Activated T-cell treated with anti-CD3 and anti-CD28 coated beads, Interleukin-2, amount 50 U/mL, for 24 hours (primary cell): ENCODE measurements at regions not wholly inside any gene's neighbourhood (a gene's known extent, or its start where the extent isn't known, plus 50 kb on each side); places are given as distances from the start of the nearest gene placed in this dataset.

Experiments used
- DNase-seq: peaks from one replicate; pipeline ENCODE4 v3.0.0-alpha.2; 2020
- H3K27ac Mint-ChIP-seq: 2 replicates; pipeline ENCODE4 v1.8.0; 2020; ENCODE audit warnings: mild to moderate bottlenecking, mixed read lengths
- H3K27me3 Mint-ChIP-seq: 2 replicates; pipeline ENCODE4 v1.8.0; 2020; ENCODE audit warnings: mixed read lengths
- H3K36me3 Mint-ChIP-seq: 2 replicates; pipeline ENCODE4 v1.8.0; 2020; ENCODE audit warnings: low read depth, mixed read lengths
- H3K4me1 Mint-ChIP-seq: 2 replicates; pipeline ENCODE4 v1.8.0; 2020; ENCODE audit warnings: low read depth, mixed read lengths
- H3K4me3 Mint-ChIP-seq: 2 replicates; pipeline ENCODE4 v1.8.0; 2020; ENCODE audit warnings: mild to moderate bottlenecking, moderate library complexity, mixed read lengths
- H3K9me3 Mint-ChIP-seq: 2 replicates; pipeline ENCODE4 v1.8.0; 2020; ENCODE audit warnings: mixed read lengths

DNA sequence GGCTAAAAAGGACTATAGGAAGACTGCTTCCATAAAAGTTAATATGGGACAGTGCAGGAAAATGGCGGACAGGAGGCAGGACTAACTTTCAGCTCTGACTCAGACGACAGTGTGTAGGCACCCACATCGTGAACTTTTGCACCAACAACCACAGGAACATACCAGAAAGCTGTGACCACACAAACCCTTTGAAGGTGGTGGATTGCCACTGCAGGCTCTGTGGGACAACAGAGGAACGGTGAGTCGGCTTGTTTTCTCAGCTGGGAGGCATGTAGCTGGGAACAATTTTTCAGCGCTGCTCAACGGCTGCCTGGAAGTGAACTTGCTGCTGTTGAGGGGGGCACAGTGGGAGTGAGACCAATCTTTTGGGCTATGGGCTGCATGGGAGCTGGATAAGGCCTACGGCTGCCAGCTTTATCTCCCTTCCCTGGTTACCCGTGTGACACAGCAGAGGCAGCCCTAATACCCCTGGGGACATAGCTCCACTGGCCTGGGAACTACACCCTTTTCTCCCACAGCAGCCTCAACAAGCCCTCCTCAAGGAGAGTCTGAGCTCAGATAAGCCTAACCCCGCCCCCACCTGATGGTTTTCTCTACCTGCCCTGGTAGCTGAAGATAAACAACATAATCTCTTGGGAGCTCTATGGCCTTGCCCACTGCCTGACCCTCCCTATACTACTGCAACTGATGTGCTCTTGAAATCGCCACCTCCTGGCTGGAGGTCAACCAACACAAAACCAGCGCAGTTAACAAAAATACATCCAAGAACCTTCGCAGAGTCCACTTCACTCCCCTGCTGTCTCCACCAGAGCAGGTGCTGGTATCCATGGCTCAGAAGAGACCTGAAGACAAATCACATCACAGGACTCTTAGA lies 1537.0 kb downstream of the C4orf33 start:
- no peaks in the 10 kb centered on the region for H3K36me3 Mint-ChIP-seq
- no peak overlapping the region for H3K27ac Mint-ChIP-seq
- H3K4me3 Mint-ChIP-seq, result no peak overlapping the region
- H3K27me3 Mint-ChIP-seq, result no peaks in the 10 kb centered on the region
- DNase-seq, result no peak
- no peaks in the 10 kb centered on the region for H3K4me1 Mint-ChIP-seq
- peaks cover 9% of the 10 kb centered on the region for H3K9me3 Mint-ChIP-seq

DNA sequence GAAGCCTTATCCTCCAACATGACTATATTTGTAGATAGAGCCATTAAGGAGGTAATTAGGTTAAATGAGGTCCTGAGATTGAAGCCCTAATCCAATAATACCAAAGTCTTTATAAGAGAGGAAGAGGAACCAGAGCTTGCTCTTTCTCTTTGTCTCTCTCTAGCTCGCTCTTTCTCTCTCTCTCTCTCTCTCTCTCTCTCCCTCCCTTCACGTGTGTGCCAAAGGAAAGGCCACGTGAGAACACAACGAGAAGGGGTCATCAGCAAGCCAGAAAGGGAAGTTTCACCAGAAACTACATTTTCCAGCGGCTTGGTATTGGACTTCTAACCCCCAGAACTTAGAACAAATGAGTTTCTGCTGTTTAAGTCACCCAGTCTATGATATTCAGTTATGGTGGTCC lies 1540.5 kb downstream of the C4orf33 start:
- Mint-ChIP-seq H3K4me1 (no peaks in the 10 kb centered on the region), H3K27ac (no peak overlapping the region), H3K36me3 (no peaks in the 10 kb centered on the region), H3K9me3 (peaks cover 7% of the 10 kb centered on the region), H3K27me3 (no peaks in the 10 kb centered on the region), H3K4me3 (no peak overlapping the region)
- no peak for DNase-seq

DNA sequence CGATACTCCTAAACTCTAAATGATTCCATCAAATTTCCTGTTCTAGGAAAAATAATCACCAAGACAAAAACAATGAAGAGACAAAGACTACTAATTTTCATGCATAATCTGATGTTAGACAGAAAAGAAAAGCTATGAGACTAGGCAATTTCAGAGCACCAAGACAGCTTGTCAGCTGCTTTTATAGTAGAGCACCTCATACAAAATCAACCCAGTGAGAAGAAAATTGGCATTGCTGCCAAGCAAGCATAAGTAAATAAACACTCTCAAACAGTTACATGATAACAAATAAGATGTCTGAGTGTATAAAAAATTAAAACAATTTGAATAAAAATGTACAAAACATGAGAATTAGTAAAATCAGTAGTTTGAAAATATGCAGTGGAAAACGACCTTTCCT lies 1544.6 kb downstream of the C4orf33 start:
- Mint-ChIP-seq H3K27me3 (no peaks in the 10 kb centered on the region), H3K9me3 (peaks cover 5% of the 10 kb centered on the region), H3K4me3 (no peak overlapping the region), H3K36me3 (no peaks in the 10 kb centered on the region), H3K4me1 (no peaks in the 10 kb centered on the region), H3K27ac (no peak overlapping the region)
- DNase-seq, result no peak

DNA sequence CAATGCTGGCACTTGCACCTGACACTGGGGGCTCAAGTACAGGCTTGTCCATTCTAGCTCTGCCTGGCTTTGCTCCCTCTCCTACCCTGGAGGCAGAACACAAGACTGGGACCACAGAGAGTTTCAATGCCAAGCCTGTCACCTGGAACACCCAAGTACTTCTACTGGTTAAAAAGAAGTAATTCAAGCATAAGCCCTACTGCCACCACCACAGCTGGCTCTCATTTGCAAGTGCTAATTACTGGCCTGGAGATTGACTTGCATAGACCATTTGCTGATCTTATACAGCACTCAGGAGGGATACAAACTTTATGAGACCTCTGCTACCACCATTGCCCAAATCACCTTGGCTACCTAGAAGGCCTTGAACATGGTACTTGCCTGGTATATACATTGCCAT lies 1550.9 kb downstream of the C4orf33 start:
- DNase-seq, result no peak
- Mint-ChIP-seq H3K27me3 (no peaks in the 10 kb centered on the region), H3K9me3 (peaks cover 15% of the 10 kb centered on the region), H3K36me3 (no peaks in the 10 kb centered on the region), H3K4me1 (no peaks in the 10 kb centered on the region), H3K27ac (no peak overlapping the region), H3K4me3 (no peak overlapping the region)

DNA sequence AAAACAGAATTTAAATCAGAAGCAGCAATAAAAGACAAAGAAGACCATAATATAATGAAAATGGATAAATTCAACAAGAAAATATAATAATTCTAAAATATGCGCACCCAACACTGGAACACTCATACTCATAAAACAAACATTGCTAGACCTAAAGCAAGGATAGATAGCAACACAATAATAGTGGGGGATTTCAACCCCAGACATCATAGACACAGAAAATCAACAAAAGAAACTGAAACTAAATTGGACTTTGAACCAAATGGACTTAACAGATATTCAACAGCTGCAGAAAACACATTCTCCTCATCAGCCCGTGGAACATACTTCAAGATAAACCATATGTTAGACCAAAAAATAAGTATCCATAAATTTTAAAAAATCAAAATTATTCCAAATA lies 1552.6 kb downstream of the C4orf33 start:
- H3K27ac Mint-ChIP-seq, result no peak overlapping the region
- no peak for DNase-seq
- H3K36me3 Mint-ChIP-seq, result no peaks in the 10 kb centered on the region
- H3K9me3 Mint-ChIP-seq, result peaks cover 18% of the 10 kb centered on the region
- no peaks in the 10 kb centered on the region for H3K4me1 Mint-ChIP-seq
- no peak overlapping the region for H3K4me3 Mint-ChIP-seq
- H3K27me3 Mint-ChIP-seq, result no peaks in the 10 kb centered on the region

DNA sequence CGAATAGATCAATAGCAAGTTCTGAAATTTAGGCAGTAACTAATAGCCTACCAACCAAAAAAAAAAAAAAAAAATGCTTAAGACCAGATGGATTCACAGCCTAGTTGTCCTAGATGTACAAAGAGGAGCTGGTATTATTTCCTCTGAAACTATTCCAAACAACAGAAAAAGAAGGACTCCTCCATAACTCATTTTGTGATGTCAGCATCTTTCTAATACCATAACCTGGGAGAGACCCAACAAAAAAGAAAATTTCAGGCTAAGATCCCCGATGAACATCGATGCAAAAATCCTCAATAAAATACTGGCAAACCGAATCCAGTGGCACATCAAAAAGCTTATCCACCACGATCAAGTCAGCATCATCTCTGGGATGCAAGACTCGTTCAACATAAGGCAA lies 1557.9 kb downstream of the C4orf33 start:
- H3K27ac Mint-ChIP-seq, result no peak overlapping the region
- H3K4me3 Mint-ChIP-seq, result no peak overlapping the region
- no peaks in the 10 kb centered on the region for H3K27me3 Mint-ChIP-seq
- H3K4me1 Mint-ChIP-seq, result no peaks in the 10 kb centered on the region
- peaks cover 27% of the 10 kb centered on the region for H3K9me3 Mint-ChIP-seq
- H3K36me3 Mint-ChIP-seq, result no peaks in the 10 kb centered on the region
- no peak for DNase-seq

DNA sequence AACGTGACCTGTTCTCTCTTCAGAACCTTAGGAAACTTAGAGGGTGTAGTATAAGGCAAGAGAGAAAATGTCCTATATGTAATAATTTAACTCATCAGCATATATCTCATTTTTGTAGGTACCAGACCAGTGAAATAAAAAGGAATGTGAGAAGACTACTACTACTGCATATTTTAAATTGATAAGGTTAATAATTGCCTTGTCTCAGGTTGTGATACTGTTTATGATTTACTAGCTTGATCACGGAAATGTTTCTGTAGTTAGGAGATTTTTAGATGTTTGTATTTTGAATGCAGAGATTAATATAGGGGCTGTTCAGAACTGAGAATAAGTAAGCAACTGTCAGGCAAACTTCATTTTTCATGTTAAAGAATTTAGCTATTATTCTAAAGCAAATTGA lies 1563.4 kb downstream of the C4orf33 start:
- no peaks in the 10 kb centered on the region for H3K36me3 Mint-ChIP-seq
- H3K4me1 Mint-ChIP-seq, result no peaks in the 10 kb centered on the region
- no peak overlapping the region for H3K27ac Mint-ChIP-seq
- no peak for DNase-seq
- no peaks in the 10 kb centered on the region for H3K27me3 Mint-ChIP-seq
- H3K9me3 Mint-ChIP-seq, result peaks cover 10% of the 10 kb centered on the region
- no peak overlapping the region for H3K4me3 Mint-ChIP-seq

DNA sequence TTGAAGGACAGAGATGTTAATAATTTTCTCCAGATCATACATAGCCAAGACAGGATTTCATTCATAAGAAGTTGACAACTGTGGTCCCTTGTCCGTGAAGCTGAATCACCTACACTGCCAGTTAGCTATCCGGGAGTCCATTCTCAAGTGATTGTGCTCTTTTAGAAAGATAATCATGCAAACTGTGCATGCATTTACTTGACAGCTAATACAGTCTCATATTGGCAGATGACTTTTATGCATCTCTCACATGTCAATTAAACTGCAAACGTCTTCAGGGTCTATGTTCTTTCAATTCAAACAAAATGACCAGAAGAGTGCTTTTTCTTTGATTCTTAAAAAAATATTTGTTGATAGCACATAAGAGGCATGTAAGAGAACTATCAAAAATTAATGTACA lies 1572.9 kb downstream of the C4orf33 start:
- no peak for DNase-seq
- peaks cover 4% of the 10 kb centered on the region for H3K9me3 Mint-ChIP-seq
- H3K36me3 Mint-ChIP-seq, result no peaks in the 10 kb centered on the region
- H3K4me1 Mint-ChIP-seq, result no peaks in the 10 kb centered on the region
- H3K27ac Mint-ChIP-seq, result no peak overlapping the region
- H3K4me3 Mint-ChIP-seq, result no peak overlapping the region
- no peaks in the 10 kb centered on the region for H3K27me3 Mint-ChIP-seq

DNA sequence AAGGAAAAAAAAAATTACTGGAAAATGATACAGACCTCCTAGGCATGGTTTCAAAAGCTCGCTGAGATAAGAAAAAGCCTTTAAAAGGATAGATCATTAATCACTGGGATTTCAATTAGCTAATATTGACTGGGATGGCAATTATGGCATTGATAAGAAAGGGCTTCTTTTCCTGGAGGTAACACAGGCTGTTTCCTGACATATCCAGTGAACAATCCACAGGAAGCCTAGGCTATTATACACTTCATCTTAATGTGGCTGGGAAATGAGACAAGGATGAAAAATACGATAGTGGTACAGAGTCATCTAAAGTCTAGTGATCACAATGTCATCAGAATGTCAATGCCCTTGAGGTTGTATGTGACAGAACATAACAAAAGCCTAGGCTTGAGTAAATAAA lies 1579.3 kb downstream of the C4orf33 start:
- H3K27me3 Mint-ChIP-seq, result no peaks in the 10 kb centered on the region
- H3K9me3 Mint-ChIP-seq, result peaks cover 4% of the 10 kb centered on the region
- no peak for DNase-seq
- H3K36me3 Mint-ChIP-seq, result no peaks in the 10 kb centered on the region
- no peaks in the 10 kb centered on the region for H3K4me1 Mint-ChIP-seq
- H3K27ac Mint-ChIP-seq, result no peak overlapping the region
- no peak overlapping the region for H3K4me3 Mint-ChIP-seq

DNA sequence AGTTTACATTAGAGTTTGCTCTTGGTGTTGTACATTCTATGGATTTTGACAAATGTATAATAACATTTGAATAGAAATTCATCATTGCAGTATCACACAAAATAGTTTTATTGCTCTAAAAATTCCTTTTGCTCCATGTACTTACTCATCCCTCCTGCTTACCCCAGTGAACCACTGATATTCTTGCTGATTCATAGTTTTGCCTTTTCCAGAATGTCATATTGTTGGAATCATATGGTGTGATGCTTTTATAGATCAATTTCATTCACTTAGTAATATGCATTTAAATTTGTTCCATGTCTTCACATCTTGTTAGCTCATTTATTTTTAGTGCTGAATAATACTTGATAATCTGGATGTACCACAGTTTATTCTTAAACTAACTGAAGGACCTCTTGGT lies 1593.2 kb downstream of the C4orf33 start:
- Mint-ChIP-seq H3K36me3 (no peaks in the 10 kb centered on the region), H3K9me3 (peaks cover 8% of the 10 kb centered on the region), H3K27me3 (no peaks in the 10 kb centered on the region), H3K4me3 (no peak overlapping the region), H3K27ac (no peak overlapping the region), H3K4me1 (no peaks in the 10 kb centered on the region)
- DNase-seq, result no peak

DNA sequence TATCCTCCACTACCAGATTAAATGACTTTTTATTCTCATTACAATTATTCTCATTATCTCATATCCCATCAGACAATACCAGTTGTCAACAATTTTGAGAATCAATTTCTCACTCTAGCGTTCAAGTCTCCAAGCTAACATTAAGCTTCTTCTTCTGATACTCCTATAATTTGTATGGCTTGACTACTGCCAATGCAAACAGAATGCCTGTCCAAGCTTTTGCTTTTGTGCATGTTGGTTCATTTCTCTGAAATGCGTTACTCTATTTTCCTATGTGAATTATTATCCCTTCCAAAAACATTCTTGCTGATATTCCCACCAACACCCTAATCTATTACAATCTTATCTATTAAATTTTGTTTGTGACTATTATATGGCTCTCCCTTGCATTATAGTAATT lies 1602.3 kb downstream of the C4orf33 start:
- Mint-ChIP-seq H3K27ac (no peak overlapping the region), H3K27me3 (no peaks in the 10 kb centered on the region), H3K4me3 (no peak overlapping the region), H3K36me3 (no peaks in the 10 kb centered on the region), H3K9me3 (no peaks in the 10 kb centered on the region), H3K4me1 (no peaks in the 10 kb centered on the region)
- no peak for DNase-seq

DNA sequence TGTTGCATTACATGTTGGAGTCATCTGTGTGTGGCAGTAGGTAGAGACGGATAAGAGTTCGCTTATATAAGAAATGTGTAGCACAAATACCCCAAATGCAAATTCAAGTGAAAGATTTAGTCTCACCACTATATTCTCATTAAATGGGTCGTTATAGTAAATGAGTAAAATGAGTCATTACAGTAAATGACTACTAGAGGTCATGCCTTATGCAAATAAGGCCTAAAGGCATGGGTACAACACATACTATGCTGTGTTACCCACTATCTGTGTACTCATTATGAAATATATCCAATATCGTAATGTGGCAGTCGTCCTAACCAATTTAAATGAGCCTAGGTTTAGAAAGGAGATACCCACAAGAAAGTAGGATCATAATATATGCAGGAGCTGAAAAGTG lies 1603.1 kb downstream of the C4orf33 start:
- H3K27ac Mint-ChIP-seq, result no peak overlapping the region
- no peak overlapping the region for H3K4me3 Mint-ChIP-seq
- peaks cover 3% of the 10 kb centered on the region for H3K9me3 Mint-ChIP-seq
- no peaks in the 10 kb centered on the region for H3K4me1 Mint-ChIP-seq
- H3K27me3 Mint-ChIP-seq, result no peaks in the 10 kb centered on the region
- H3K36me3 Mint-ChIP-seq, result no peaks in the 10 kb centered on the region
- no peak for DNase-seq

DNA sequence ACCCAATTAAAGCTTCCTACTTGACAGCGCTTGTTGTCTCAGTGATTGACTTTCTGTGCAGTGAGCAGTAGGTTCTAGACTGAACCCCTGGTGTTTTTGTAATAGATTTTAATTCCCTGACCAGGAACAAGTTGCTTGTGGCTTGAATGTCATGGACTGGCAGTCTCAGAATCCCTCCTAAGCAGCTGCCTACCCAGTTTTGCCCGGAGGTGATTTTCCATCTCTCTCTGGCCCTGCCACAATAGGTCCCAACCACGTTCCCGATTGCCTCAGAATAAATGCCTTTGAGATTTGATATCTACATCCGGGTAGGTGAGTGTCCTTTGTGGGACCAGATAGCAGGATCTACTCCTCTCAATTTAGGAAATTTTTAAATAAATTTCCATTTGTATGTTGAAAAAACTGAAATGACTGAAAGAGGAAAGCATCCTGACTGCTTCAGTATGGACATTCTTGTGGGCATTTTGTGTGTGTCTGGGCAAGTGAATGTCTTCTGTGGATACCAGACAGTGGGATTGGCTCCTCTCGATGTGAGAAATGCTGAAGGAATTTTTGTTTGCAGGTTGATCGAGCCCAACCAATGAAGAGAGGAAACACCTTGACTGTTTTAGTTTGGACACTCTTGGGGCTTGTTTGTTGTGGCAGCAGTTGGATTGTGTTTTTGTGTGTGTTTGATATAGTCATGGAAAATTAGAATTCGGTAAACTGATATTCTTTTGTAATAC lies 1607.4 kb downstream of the C4orf33 start:
- Mint-ChIP-seq H3K27me3 (no peaks in the 10 kb centered on the region), H3K9me3 (peaks cover 13% of the 10 kb centered on the region), H3K36me3 (no peaks in the 10 kb centered on the region), H3K4me3 (no peak overlapping the region), H3K4me1 (no peaks in the 10 kb centered on the region), H3K27ac (no peak overlapping the region)
- no peak for DNase-seq

DNA sequence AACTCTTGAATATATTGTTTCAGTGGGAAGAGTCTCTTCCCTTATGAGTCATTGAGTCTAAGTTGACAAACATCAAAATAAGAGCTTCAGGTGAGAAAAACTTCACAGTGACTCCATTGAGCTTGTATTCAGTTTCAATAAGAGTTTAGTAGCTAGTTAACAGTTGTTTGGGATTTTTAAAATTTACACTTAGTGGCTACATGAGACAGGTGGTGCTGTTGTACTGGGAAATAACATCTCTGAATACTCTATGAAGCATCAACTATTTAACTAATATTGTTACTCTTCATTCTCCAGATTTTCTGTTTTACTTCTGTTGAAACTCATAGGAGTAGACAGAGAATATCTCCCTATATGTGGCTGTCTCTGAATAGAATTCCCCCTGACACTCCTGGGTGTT lies 1609.1 kb downstream of the C4orf33 start:
- no peaks in the 10 kb centered on the region for H3K27me3 Mint-ChIP-seq
- H3K4me3 Mint-ChIP-seq, result no peak overlapping the region
- H3K9me3 Mint-ChIP-seq, result peaks cover 13% of the 10 kb centered on the region
- no peaks in the 10 kb centered on the region for H3K36me3 Mint-ChIP-seq
- H3K4me1 Mint-ChIP-seq, result no peaks in the 10 kb centered on the region
- DNase-seq, result no peak
- no peak overlapping the region for H3K27ac Mint-ChIP-seq

DNA sequence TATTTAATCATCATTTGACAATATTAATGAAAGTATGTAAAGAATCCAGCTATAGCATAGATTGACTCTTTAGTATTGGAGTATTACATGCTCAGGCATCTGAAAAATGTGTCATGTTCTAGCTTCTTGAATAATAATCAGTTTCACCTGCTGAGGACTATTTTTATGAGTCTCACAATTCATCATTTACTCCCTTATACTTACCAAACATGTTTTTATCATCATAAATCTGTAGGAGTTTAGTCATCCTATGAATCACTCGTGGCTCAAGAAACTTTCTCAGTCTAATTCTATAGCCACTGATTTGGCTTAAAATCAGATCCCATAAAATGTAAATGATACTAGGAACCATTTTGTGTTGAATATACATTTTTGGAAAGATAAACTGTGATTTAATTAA lies 1616.1 kb downstream of the C4orf33 start:
- Mint-ChIP-seq H3K27ac (no peak overlapping the region), H3K9me3 (peaks cover 14% of the 10 kb centered on the region), H3K4me1 (no peaks in the 10 kb centered on the region), H3K36me3 (no peaks in the 10 kb centered on the region), H3K4me3 (no peak overlapping the region), H3K27me3 (no peaks in the 10 kb centered on the region)
- DNase-seq, result no peak
